ENCODE measurements at regions not wholly inside any gene's neighbourhood (a gene's known extent, or its start where the extent isn't known, plus 50 kb on each side); places are given as distances from the start of the nearest gene placed in this dataset.

- TF ChIP-seq CTCF (IDR thresholded peaks at IDR 0.05; ENCODE audit: low read length), result no peak
- TF ChIP-seq EZH2 (optimal IDR thresholded peaks at IDR 0.05; ENCODE audit: low read depth, low read length), result no peak
Observed at GRCh38 chr4:162360369-162361149, 196.8 kb upstream of the FSTL5 start.
